Mesenchymal stem cell (in vitro differentiated cells and primary cell): ENCODE measurements at regions not wholly inside any gene's neighbourhood (a gene's known extent, or its start where the extent isn't known, plus 50 kb on each side); places are given as distances from the start of the nearest gene placed in this dataset.

Experiments used
- DNase-seq: peaks from one replicate; pipeline ENCODE4 v3.0.0-alpha.2; 2013
- H2AFZ ChIP-seq: one replicate; pipeline ENCODE4 v1.6.1; 2013; ENCODE audit warnings: low read depth, mild to moderate bottlenecking, control low read depth, inconsistent platforms, low read length, moderate library complexity
- H2AK5ac ChIP-seq: 2 replicates; pipeline ENCODE4 v1.6.1; 2013; ENCODE audit warnings: low read length, moderate library complexity, mild to moderate bottlenecking, inconsistent platforms; ENCODE audit not compliant: severe bottlenecking
- H2BK120ac ChIP-seq: one replicate; pipeline ENCODE4 v1.6.1; 2013; ENCODE audit warnings: low read depth, mild to moderate bottlenecking, inconsistent platforms, low read length, moderate library complexity
- H2BK12ac ChIP-seq, 2 experiments: one replicate each; pipeline ENCODE4 v1.6.1; 2013; ENCODE audit warnings: inconsistent platforms in 2 of 2, low read length in 2 of 2, mild to moderate bottlenecking in 2 of 2, moderate library complexity in 2 of 2, control low read depth in 1 of 2
- H2BK15ac ChIP-seq: one replicate; pipeline ENCODE4 v1.6.1; 2013; ENCODE audit warnings: mild to moderate bottlenecking, low read depth, inconsistent platforms; ENCODE audit not compliant: poor library complexity, severe bottlenecking
- H2BK5ac ChIP-seq: 2 replicates; pipeline ENCODE4 v1.6.1; 2013; ENCODE audit warnings: low read depth, mild to moderate bottlenecking, low read length, control low read depth, inconsistent platforms; ENCODE audit not compliant: poor library complexity, severe bottlenecking
- H3K14ac ChIP-seq, 2 experiments: one replicate each; pipeline ENCODE4 v1.6.1; 2013; ENCODE audit warnings: inconsistent platforms in 2 of 2, low read length in 2 of 2, control low read depth in 1 of 2, mild to moderate bottlenecking in 1 of 2, moderate library complexity in 1 of 2
- H3K18ac ChIP-seq, 2 experiments: one replicate each; pipeline ENCODE4 v1.6.1; 2013; ENCODE audit warnings: inconsistent platforms in 2 of 2, low read length in 2 of 2, control low read depth in 1 of 2, low read depth in 1 of 2, mild to moderate bottlenecking in 1 of 2
- H3K23ac ChIP-seq, 2 experiments: one replicate each; pipeline ENCODE4 v1.6.1; 2013; ENCODE audit warnings: inconsistent platforms in 2 of 2, low read length in 2 of 2, mild to moderate bottlenecking in 2 of 2, moderate library complexity in 2 of 2, control low read depth in 1 of 2
- H3K27ac ChIP-seq: 2 replicates; pipeline ENCODE4 v1.5.1; 2013; ENCODE audit warnings: mild to moderate bottlenecking, moderate library complexity, low read length, control low read depth, inconsistent platforms; ENCODE audit not compliant: poor library complexity, severe bottlenecking
- H3K27me3 ChIP-seq, 2 experiments: 2 replicates each; pipeline versions ENCODE4 v1.6.1 to v1.7.0; 2013; ENCODE audit warnings: low read length in 2 of 2, mild to moderate bottlenecking in 2 of 2, moderate library complexity in 2 of 2, control low read depth in 1 of 2, inconsistent platforms in 1 of 2; ENCODE audit not compliant: control insufficient read depth in 1 of 2, insufficient read depth in 1 of 2
- H3K36me3 ChIP-seq, 2 experiments: 2 replicates each; pipeline versions ENCODE4 v1.6.1 to v1.7.0; 2013; ENCODE audit warnings: low read length in 2 of 2, control low read depth in 1 of 2, inconsistent platforms in 1 of 2, low read depth in 1 of 2, mild to moderate bottlenecking in 1 of 2; ENCODE audit not compliant: insufficient read depth in 2 of 2, control insufficient read depth in 1 of 2
- H3K4ac ChIP-seq, 2 experiments: one replicate each; pipeline ENCODE4 v1.6.1; 2013; ENCODE audit warnings: inconsistent platforms in 2 of 2, low read length in 2 of 2, mild to moderate bottlenecking in 2 of 2, moderate library complexity in 2 of 2, control low read depth in 1 of 2, low read depth in 1 of 2
- H3K4me1 ChIP-seq: 2 replicates; pipeline ENCODE4 v1.6.1; 2013; ENCODE audit warnings: low read depth, low read length, control low read depth; ENCODE audit not compliant: control insufficient read depth, insufficient read depth
- H3K4me2 ChIP-seq: 2 replicates; pipeline ENCODE4 v1.6.1; 2013; ENCODE audit warnings: low read length, mild to moderate bottlenecking, inconsistent platforms; ENCODE audit not compliant: poor library complexity, severe bottlenecking
- H3K4me3 ChIP-seq, 2 experiments: 2 replicates each; pipeline versions ENCODE4 v1.5.1 to v1.7.0; 2013; ENCODE audit warnings: low read length in 2 of 2, mild to moderate bottlenecking in 2 of 2, control low read depth in 1 of 2, low read depth in 1 of 2; ENCODE audit not compliant: insufficient read depth in 1 of 2
- H3K79me1 ChIP-seq: replicated peaks from 2 replicates; pipeline ENCODE4 v1.6.1; 2013; ENCODE audit warnings: mild to moderate bottlenecking, control low read depth, low read length, inconsistent platforms; ENCODE audit not compliant: poor library complexity, severe bottlenecking
- H3K9ac ChIP-seq: 2 replicates; pipeline ENCODE4 v1.7.0; 2013; ENCODE audit warnings: mild to moderate bottlenecking, low read length, moderate library complexity
- H3K9me3 ChIP-seq: 2 replicates; pipeline ENCODE4 v1.7.0; 2013; ENCODE audit warnings: mild to moderate bottlenecking, low read length; ENCODE audit not compliant: control insufficient read depth
- H4K8ac ChIP-seq: one replicate; pipeline ENCODE4 v1.6.1; 2013; ENCODE audit warnings: inconsistent platforms, mild to moderate bottlenecking, low read length, moderate library complexity
- H4K91ac ChIP-seq: one replicate; pipeline ENCODE4 v1.6.1; 2013; ENCODE audit warnings: mild to moderate bottlenecking, low read length, inconsistent platforms
- WGBS: methylation state at CpG from one replicate; pipeline ENCODE4 v1.1.7; 2013; ENCODE audit warnings: mixed read lengths; 5-methylcytosine and 5-hydroxymethylcytosine counted together

DNA sequence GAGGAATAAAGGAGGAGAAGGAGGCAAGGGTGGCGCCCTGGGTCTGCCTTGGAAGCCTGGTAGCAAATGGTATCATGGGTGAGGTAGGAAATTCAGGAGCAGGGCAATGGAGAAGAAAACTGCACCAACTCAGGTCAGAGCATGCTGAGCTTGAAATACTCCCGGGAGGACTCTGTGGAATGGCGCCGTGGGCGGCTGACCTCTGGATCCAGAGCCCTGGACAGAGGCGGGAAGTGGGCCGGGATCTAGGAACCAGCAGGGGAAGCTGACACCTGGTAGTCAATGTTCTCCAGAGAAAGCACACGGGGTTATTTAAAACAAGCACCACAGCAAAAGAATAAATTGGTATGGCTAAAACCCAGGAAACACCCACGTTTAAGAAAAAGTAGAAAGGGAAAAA, 161.3 kb downstream of the INO80D start:
- DNase-seq, result no peak
- Histone ChIP-seq H3K36me3 (no peaks in the 10 kb centered on the region), H2AFZ (no peak overlapping the region), H3K9ac (no peak overlapping the region), H3K79me1 (no peaks in the 10 kb centered on the region), H2BK120ac (no peak overlapping the region), H3K4ac (no peak overlapping the region), H3K27me3 (peaks cover 64 to 82% of the 10 kb centered on the region in 2 experiments), H3K4me2 (no peak overlapping the region), H3K14ac (no peak overlapping the region), H2BK12ac (no peak overlapping the region), H3K27ac (no peak overlapping the region), H3K4me1 (peaks cover 4% of the 10 kb centered on the region), H3K9me3 (no peaks in the 10 kb centered on the region), H2BK15ac (no peak overlapping the region), H2BK5ac (no peak overlapping the region), H4K91ac (no peak overlapping the region), H3K23ac (no peak overlapping the region), H2AK5ac (no peak overlapping the region), H4K8ac (no peak overlapping the region), H3K18ac (no peak overlapping the region), H3K4me3 (no peak overlapping the region)
- 84% methylated on average over 8 of the region's 9 CpGs for WGBS

DNA sequence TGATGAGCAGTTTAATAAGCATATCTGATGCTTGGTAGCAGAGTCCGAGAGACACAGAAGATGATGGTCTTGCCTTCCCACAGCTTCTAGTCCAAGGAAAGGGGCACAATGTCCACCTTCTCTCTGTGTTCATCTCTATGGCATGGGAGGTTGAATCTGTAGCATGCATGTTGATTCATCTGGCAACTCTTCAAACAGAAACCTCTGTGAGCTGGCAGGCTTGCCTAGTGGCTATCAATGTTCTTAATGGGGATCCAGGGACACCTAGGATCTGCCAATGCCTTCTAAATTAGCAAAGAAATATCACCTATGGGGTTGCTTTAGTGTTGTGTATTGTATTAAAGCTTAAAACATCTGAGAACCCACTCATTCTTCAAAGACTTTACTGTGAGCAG, 170.8 kb downstream of the INO80D start:
- Histone ChIP-seq H3K14ac (no peak overlapping the region), H3K27ac (no peak overlapping the region), H3K4me2 (no peak overlapping the region), H2AFZ (no peak overlapping the region), H3K79me1 (no peaks in the 10 kb centered on the region), H3K4ac (peak overlapping the region in 1 of 2 experiments; percentile 10), H3K27me3 (peaks cover 14 to 32% of the 10 kb centered on the region in 2 experiments), H3K36me3 (no peaks in the 10 kb centered on the region), H2BK5ac (no peak overlapping the region), H2BK12ac (no peak overlapping the region), H3K18ac (no peak overlapping the region), H2BK120ac (peak overlapping the region; percentile 44), H3K4me3 (no peak overlapping the region), H3K23ac (no peak overlapping the region), H2BK15ac (no peak overlapping the region), H4K91ac (no peak overlapping the region), H2AK5ac (no peak overlapping the region), H3K4me1 (peaks cover 1% of the 10 kb centered on the region), H3K9me3 (no peaks in the 10 kb centered on the region), H4K8ac (no peak overlapping the region), H3K9ac (no peak overlapping the region)
- no peak for DNase-seq
- WGBS, result 81% methylated on average over 1 of the region's 1 CpG

DNA sequence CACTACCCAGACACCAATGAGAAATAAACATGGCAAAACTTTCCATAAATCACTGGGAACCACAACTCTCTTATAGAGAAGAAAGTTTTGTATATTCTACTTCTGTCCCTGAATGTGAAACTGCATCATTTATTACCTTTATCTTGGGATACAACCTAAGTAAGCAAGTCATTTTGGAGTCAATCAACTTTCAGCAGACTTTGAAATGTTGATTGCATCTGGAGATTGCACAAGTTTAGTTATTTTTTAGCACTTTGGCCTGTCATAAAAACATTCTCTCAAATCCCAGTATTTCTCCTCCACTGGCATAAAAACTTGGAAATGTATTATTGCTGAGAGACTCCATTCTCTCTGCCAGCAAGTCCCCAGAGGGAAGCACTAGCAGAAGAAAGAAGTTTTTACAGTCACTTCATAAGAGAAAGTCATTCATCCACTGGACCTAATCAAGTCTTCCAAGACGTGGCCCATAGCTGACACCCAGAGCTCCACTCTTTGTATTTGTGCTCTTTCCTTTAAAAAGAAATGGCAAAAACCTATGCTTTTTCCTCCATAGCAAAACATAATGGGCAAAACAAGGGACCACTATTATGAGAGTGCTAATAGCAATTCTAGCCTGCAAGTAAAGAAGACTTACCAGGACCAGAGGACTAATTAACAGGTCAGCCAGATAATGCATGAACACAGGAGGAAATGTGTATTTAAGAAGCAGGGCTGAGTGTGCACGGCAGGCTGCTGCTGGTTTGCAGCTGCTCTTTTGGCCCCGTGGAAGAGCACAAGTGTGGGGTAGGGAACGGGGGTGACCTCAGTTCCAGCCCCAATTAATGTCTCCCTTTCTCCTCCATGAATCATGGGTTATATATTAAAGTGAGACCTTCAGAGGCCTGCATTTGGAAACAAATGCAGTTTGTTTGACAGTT, 171.5 kb downstream of the INO80D start:
- peak; percentile 14 for DNase-seq
- H2BK5ac ChIP-seq, result no peak overlapping the region
- H3K27me3 ChIP-seq, result peaks cover 17 to 32% of the 10 kb centered on the region in 2 experiments
- peak overlapping the region; percentile 66 for H4K91ac ChIP-seq
- H2AK5ac ChIP-seq, result no peak overlapping the region
- H2BK15ac ChIP-seq, result no peak overlapping the region
- no peak overlapping the region for H3K4me3 ChIP-seq
- no peak overlapping the region for H3K4me2 ChIP-seq
- peak overlapping the region in 1 of 2 experiments; percentile 66 for H3K14ac ChIP-seq
- H3K9me3 ChIP-seq, result no peaks in the 10 kb centered on the region
- no peak overlapping the region for H3K9ac ChIP-seq
- no peak overlapping the region for H4K8ac ChIP-seq
- H3K4me1 ChIP-seq, result peaks cover 1% of the 10 kb centered on the region
- no peak overlapping the region for H2BK12ac ChIP-seq
- H3K4ac ChIP-seq, result peak overlapping the region in 1 of 2 experiments; percentile 10
- H3K23ac ChIP-seq, result no peak overlapping the region
- no peak overlapping the region for H2AFZ ChIP-seq
- H3K27ac ChIP-seq, result no peak overlapping the region
- 38% methylated on average over 3 of the region's 4 CpGs for WGBS
- H3K36me3 ChIP-seq, result no peaks in the 10 kb centered on the region
- H3K79me1 ChIP-seq, result no peaks in the 10 kb centered on the region
- no peak overlapping the region for H3K18ac ChIP-seq
- H2BK120ac ChIP-seq, result no peak overlapping the region

GRCh38 chr2:205913668-205914067, 172.3 kb downstream of the INO80D start:
- Histone ChIP-seq H3K4ac (no peak overlapping the region), H2BK15ac (no peak overlapping the region), H3K4me1 (peaks cover 1% of the 10 kb centered on the region), H3K36me3 (no peaks in the 10 kb centered on the region), H3K14ac (no peak overlapping the region), H3K27me3 (peaks cover 17 to 31% of the 10 kb centered on the region in 2 experiments), H2AK5ac (no peak overlapping the region), H3K79me1 (no peaks in the 10 kb centered on the region), H3K27ac (no peak overlapping the region), H2BK5ac (no peak overlapping the region), H3K4me2 (no peak overlapping the region), H4K91ac (no peak overlapping the region), H2BK12ac (no peak overlapping the region), H3K4me3 (no peak overlapping the region), H3K23ac (no peak overlapping the region), H3K18ac (no peak overlapping the region), H3K9ac (no peak overlapping the region), H2AFZ (no peak overlapping the region), H3K9me3 (no peaks in the 10 kb centered on the region), H2BK120ac (no peak overlapping the region), H4K8ac (no peak overlapping the region)
- WGBS, result 80% methylated on average over 1 of the region's 1 CpG
- DNase-seq, result no peak
